ENCODE measurements at regions not wholly inside any gene's neighbourhood (a gene's known extent, or its start where the extent isn't known, plus 50 kb on each side); places are given as distances from the start of the nearest gene placed in this dataset.

- Histone ChIP-seq H3K79me2 (ENCODE audit: control insufficient read depth, low read length) (no peaks in the 10 kb centered on the region), H3K9me3 (ENCODE audit: control insufficient read depth, insufficient read depth, low read length) (no peaks in the 10 kb centered on the region), H3K4me1 (ENCODE audit: control insufficient read depth, low read length) (no peaks in the 10 kb centered on the region), H3K4me2 (ENCODE audit: low read length) (no peak overlapping the region), H3K36me3 (ENCODE audit: control insufficient read depth, low read length) (no peaks in the 10 kb centered on the region), H3K4me3 (ENCODE audit: low read length) (no peak overlapping the region), H4K20me1 (ENCODE audit: control insufficient read depth, insufficient read depth, low read depth, low read length) (no peaks in the 10 kb centered on the region), H3K9me2 (replicated peaks; ENCODE audit: control insufficient read depth, low read length) (no peaks in the 10 kb centered on the region), H3K27me3 (ENCODE audit: control insufficient read depth, low read length) (no peaks in the 10 kb centered on the region), H3F3A (ENCODE audit: control insufficient read depth, insufficient read depth) (no peaks in the 10 kb centered on the region), H3K27ac (ENCODE audit: low read depth, low read length) (no peak overlapping the region)
- TF ChIP-seq EZH2phosphoT487 (IDR thresholded peaks at IDR 0.05; ENCODE audit: borderline replicate concordance, low read length), result no peak
- no peak for TF ChIP-seq CTCF (IDR thresholded peaks at IDR 0.05; ENCODE audit: low read depth, low read length, poor library complexity, severe bottlenecking)
These were observed 80.5 kb downstream of the CBLN1 start for GRCh38 chr16:49201118-49201517.

DNA sequence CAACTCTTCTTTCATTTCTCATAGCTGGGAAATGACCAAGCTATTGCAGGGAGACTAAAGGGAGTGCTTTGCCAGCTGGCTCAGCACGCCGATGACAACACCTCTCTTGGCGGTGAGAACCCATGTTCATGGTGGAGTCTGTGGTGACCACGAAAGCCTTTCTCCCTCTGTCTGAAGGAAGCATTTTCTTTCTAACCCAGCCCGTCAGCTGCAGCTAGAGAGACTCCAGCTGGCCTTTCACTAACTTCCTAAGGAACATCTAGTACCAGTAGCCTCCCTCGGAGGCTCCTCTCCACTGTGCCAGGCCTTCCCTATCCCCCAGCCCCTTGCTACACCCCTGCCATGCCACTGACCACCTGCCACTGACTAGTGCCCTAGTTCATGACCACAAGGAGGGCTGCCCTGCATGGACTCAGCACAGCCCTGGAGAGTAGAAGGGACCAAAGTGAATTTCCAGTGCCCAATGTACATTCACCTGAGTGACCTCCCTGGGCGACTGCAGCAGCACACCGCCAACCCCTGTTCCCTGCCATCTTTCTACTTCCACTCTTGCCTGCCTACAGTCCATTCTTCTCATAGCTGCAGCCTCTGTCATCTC lies 81.3 kb downstream of the CBLN1 start:
- Histone ChIP-seq H3K27me3 (ENCODE audit: control insufficient read depth, low read length) (no peaks in the 10 kb centered on the region), H3K9me3 (ENCODE audit: control insufficient read depth, insufficient read depth, low read length) (no peaks in the 10 kb centered on the region), H3K4me3 (ENCODE audit: low read length) (no peak overlapping the region), H3K27ac (ENCODE audit: low read depth, low read length) (no peak overlapping the region), H4K20me1 (ENCODE audit: control insufficient read depth, insufficient read depth, low read depth, low read length) (no peaks in the 10 kb centered on the region), H3K9me2 (replicated peaks; ENCODE audit: control insufficient read depth, low read length) (no peaks in the 10 kb centered on the region), H3K36me3 (ENCODE audit: control insufficient read depth, low read length) (no peaks in the 10 kb centered on the region), H3K4me1 (ENCODE audit: control insufficient read depth, low read length) (no peaks in the 10 kb centered on the region), H3F3A (ENCODE audit: control insufficient read depth, insufficient read depth) (no peaks in the 10 kb centered on the region), H3K4me2 (ENCODE audit: low read length) (no peak overlapping the region), H3K79me2 (ENCODE audit: control insufficient read depth, low read length) (no peaks in the 10 kb centered on the region)
- TF ChIP-seq CTCF (IDR thresholded peaks at IDR 0.05; ENCODE audit: low read depth, low read length, poor library complexity, severe bottlenecking), result no peak
- TF ChIP-seq EZH2phosphoT487 (IDR thresholded peaks at IDR 0.05; ENCODE audit: borderline replicate concordance, low read length), result no peak

GRCh38 chr16:49195237-49195548 lies 86.4 kb downstream of the CBLN1 start:
- Histone ChIP-seq H3F3A (ENCODE audit: control insufficient read depth, insufficient read depth) (no peaks in the 10 kb centered on the region), H3K27me3 (ENCODE audit: control insufficient read depth, low read length) (no peaks in the 10 kb centered on the region), H3K4me2 (ENCODE audit: low read length) (no peak overlapping the region), H3K4me1 (ENCODE audit: control insufficient read depth, low read length) (no peaks in the 10 kb centered on the region), H3K9me2 (replicated peaks; ENCODE audit: control insufficient read depth, low read length) (no peaks in the 10 kb centered on the region), H3K4me3 (ENCODE audit: low read length) (no peak overlapping the region), H3K79me2 (ENCODE audit: control insufficient read depth, low read length) (no peaks in the 10 kb centered on the region), H4K20me1 (ENCODE audit: control insufficient read depth, insufficient read depth, low read depth, low read length) (no peaks in the 10 kb centered on the region), H3K36me3 (ENCODE audit: control insufficient read depth, low read length) (no peaks in the 10 kb centered on the region), H3K9me3 (ENCODE audit: control insufficient read depth, insufficient read depth, low read length) (no peaks in the 10 kb centered on the region), H3K27ac (ENCODE audit: low read depth, low read length) (no peak overlapping the region)
- TF ChIP-seq CTCF (IDR thresholded peaks at IDR 0.05; ENCODE audit: low read depth, low read length, poor library complexity, severe bottlenecking) (no peak), EZH2phosphoT487 (IDR thresholded peaks at IDR 0.05; ENCODE audit: borderline replicate concordance, low read length) (no peak)
